ENCODE measurements at regions not wholly inside any gene's neighbourhood (a gene's known extent, or its start where the extent isn't known, plus 50 kb on each side); places are given as distances from the start of the nearest gene placed in this dataset.

DNA sequence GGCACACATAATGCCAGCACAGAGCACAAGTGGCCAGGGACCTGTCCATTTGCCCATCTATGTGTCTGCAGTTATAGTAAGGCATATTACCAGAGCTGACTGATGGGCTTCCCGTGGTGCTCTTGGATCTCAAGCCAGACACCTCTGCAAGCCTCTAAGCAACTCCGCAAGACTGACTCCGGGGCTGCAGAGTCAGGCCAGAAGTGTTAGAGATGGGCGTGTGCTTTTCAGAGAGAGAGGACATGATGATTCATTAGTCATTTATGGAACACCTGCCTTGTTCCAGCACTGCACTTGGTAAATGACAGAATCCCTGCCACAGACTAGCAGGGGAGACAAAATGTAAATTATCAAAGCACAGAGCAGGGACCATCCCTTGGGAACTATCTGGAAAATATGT is 559.0 kb downstream of the PDCD6IP start:
- TF ChIP-seq, protein P1, sequence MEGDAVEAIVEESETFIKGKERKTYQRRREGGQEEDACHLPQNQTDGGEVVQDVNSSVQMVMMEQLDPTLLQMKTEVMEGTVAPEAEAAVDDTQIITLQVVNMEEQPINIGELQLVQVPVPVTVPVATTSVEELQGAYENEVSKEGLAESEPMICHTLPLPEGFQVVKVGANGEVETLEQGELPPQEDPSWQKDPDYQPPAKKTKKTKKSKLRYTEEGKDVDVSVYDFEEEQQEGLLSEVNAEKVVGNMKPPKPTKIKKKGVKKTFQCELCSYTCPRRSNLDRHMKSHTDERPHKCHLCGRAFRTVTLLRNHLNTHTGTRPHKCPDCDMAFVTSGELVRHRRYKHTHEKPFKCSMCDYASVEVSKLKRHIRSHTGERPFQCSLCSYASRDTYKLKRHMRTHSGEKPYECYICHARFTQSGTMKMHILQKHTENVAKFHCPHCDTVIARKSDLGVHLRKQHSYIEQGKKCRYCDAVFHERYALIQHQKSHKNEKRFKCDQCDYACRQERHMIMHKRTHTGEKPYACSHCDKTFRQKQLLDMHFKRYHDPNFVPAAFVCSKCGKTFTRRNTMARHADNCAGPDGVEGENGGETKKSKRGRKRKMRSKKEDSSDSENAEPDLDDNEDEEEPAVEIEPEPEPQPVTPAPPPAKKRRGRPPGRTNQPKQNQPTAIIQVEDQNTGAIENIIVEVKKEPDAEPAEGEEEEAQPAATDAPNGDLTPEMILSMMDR (IDR thresholded peaks at IDR 0.05) = no peak
- TF ChIP-seq EP300 (IDR thresholded peaks at IDR 0.05) = no peak

Measured in tibial nerve (tissue), 4 donors.